ENCODE measurements at regions not wholly inside any gene's neighbourhood (a gene's known extent, or its start where the extent isn't known, plus 50 kb on each side); places are given as distances from the start of the nearest gene placed in this dataset.

DNA sequence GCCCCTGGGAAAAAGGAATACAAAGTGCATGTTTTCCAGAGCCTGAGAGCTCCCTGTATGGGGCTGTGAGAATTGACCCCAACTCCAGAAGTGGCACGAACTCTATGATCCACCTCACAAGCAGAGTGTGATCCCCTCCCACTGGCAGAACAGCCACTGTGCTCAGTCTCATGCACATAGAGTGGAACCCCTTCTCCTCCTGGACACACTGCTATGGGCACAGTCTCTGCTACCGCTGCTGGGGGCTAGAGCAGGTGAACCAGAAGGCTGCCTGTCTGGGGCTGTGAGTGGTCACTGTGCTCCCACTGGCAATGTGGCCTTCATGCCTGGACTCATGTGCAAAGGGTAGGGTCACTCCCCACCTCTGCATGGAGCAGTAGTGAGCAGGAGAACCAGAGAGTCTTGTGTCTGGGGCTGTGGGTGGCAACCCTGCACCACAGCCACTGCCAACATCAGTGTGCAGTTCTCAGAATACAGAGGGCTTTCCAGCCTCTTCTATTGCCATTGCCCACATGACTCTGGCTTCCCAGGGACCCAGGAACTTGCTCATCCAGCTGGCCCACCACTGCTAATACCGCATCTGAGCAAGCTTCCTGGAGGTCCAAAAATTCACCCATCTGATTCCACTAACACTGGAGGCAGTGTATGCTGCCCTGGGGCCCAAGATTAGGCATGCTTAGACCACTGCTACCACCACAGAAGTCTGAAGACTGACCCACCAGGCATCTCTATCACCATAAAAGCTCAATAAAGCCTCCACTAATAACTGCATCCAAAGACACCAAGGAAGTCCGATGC, 343.7 kb upstream of the SOX14 start:
- Histone ChIP-seq H3K4me3 (no peak overlapping the region), H3K27me3 (no peaks in the 10 kb centered on the region), H3K36me3 (no peaks in the 10 kb centered on the region), H3K9me3 (ENCODE audit: low read depth) (no peaks in the 10 kb centered on the region), H3K4me1 (ENCODE audit: low read depth) (no peaks in the 10 kb centered on the region), H3K27ac (no peak overlapping the region)
- DNase-seq (ENCODE audit: low read depth in 1 of 2, low spot score in 1 of 2): no peak
- TF ChIP-seq, protein P1, sequence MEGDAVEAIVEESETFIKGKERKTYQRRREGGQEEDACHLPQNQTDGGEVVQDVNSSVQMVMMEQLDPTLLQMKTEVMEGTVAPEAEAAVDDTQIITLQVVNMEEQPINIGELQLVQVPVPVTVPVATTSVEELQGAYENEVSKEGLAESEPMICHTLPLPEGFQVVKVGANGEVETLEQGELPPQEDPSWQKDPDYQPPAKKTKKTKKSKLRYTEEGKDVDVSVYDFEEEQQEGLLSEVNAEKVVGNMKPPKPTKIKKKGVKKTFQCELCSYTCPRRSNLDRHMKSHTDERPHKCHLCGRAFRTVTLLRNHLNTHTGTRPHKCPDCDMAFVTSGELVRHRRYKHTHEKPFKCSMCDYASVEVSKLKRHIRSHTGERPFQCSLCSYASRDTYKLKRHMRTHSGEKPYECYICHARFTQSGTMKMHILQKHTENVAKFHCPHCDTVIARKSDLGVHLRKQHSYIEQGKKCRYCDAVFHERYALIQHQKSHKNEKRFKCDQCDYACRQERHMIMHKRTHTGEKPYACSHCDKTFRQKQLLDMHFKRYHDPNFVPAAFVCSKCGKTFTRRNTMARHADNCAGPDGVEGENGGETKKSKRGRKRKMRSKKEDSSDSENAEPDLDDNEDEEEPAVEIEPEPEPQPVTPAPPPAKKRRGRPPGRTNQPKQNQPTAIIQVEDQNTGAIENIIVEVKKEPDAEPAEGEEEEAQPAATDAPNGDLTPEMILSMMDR (IDR thresholded peaks at IDR 0.05; ENCODE audit: low read depth, low read length): no peak

DNA sequence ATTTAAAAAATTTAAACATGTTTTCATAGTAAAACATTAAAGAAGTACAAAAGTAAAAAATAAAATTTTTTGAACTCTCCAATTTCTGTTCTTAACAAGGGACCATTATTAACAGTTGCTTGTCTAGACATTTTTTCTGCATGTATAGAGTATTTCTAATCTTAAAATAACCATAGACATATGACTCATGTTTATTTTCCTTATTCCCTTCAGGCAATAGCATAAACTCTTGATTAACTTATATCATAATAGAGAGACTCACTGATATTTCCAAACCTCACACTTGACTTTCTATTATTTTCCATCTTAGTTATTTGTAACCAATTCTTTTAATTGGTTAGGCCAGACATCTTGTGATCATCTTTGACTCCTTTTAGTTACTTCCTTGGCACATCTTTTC, 325.6 kb upstream of the SOX14 start:
- TF ChIP-seq, protein P1 (IDR thresholded peaks at IDR 0.05; ENCODE audit: low read depth, low read length): no peak
- H3K9me3 ChIP-seq (ENCODE audit: low read depth): no peaks in the 10 kb centered on the region
- H3K36me3 ChIP-seq: no peaks in the 10 kb centered on the region
- no peaks in the 10 kb centered on the region for H3K4me1 ChIP-seq (ENCODE audit: low read depth)
- DNase-seq (ENCODE audit: low read depth in 1 of 2, low spot score in 1 of 2): no peak
- no peaks in the 10 kb centered on the region for H3K27me3 ChIP-seq
- no peak overlapping the region for H3K4me3 ChIP-seq
- H3K27ac ChIP-seq: no peak overlapping the region

DNA sequence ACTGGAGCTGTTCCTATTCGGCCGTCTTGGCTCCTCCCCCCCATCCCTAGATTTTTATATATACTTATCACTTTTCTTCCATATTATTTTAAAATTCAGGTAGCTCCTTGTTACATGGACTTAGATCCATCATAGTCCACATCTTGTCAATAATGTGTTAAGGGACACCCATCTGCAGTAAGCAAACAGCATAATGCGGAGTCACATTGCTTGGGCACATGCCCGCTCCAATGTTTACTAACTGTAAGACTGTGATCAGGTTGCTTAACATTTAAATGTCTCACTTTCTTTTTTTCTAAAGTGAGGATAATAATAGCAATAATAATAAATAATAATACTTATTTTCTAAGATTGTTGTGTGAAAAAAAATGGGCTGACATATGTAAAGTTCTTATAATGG, 303.2 kb upstream of the SOX14 start:
- no peaks in the 10 kb centered on the region for H3K36me3 ChIP-seq
- DNase-seq (ENCODE audit: low read depth in 1 of 2, low spot score in 1 of 2): no peak
- H3K4me3 ChIP-seq: no peak overlapping the region
- H3K27ac ChIP-seq: no peak overlapping the region
- no peaks in the 10 kb centered on the region for H3K9me3 ChIP-seq (ENCODE audit: low read depth)
- no peaks in the 10 kb centered on the region for H3K4me1 ChIP-seq (ENCODE audit: low read depth)
- TF ChIP-seq, protein P1 (IDR thresholded peaks at IDR 0.05; ENCODE audit: low read depth, low read length): no peak
- H3K27me3 ChIP-seq: no peaks in the 10 kb centered on the region

DNA sequence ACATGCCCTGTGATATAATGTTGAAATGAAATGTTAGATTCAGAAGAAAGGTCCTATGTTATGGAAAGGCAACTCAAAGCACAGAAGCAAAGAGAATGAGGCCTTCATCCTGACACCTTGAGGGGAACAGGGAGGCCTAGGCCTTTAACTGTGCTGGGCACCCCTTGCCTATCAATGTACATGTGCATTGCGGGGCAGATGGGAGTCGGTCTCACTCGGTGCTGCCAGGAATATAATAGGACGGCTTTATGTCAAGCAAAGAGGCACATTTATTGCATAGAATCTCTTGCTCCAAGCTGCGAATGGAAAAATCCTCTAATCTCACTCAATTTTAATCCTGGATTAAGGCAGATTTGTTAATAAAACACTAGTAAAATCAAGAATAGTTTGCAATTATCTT, 301.0 kb upstream of the SOX14 start:
- H3K27ac ChIP-seq: no peak overlapping the region
- H3K4me3 ChIP-seq: no peak overlapping the region
- no peaks in the 10 kb centered on the region for H3K27me3 ChIP-seq
- H3K36me3 ChIP-seq: no peaks in the 10 kb centered on the region
- TF ChIP-seq, protein P1 (IDR thresholded peaks at IDR 0.05; ENCODE audit: low read depth, low read length): no peak
- no peak for DNase-seq (ENCODE audit: low read depth in 1 of 2, low spot score in 1 of 2)
- peaks cover 10% of the 10 kb centered on the region for H3K4me1 ChIP-seq (ENCODE audit: low read depth)
- H3K9me3 ChIP-seq (ENCODE audit: low read depth): no peaks in the 10 kb centered on the region

DNA sequence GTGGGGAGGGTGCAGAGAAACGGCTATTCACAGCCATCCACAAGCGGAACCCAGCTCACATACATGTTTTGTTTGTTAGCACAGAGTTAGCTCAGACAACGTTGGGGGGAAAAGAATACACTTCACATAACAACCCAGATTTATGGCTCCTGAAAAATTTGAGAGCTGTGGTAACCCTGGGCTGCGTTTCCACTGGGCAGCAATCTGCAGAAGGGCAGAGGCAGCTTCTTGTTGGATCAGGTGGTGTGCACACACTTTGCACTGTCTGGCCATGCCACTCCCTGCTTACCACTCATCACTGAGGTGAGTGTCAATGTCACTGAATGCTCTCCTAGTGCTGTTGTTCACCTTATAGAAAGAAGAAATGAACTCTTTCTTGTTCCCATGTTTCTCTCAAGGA, 299.8 kb upstream of the SOX14 start:
- Histone ChIP-seq H3K9me3 (ENCODE audit: low read depth) (no peaks in the 10 kb centered on the region), H3K27me3 (no peaks in the 10 kb centered on the region), H3K27ac (no peak overlapping the region), H3K4me1 (ENCODE audit: low read depth) (peaks cover 15% of the 10 kb centered on the region), H3K36me3 (no peaks in the 10 kb centered on the region), H3K4me3 (no peak overlapping the region)
- DNase-seq (ENCODE audit: low read depth in 1 of 2, low spot score in 1 of 2): no peak
- TF ChIP-seq, protein P1 (IDR thresholded peaks at IDR 0.05; ENCODE audit: low read depth, low read length): no peak
